Astrocyte of the spinal cord (primary cell): ENCODE measurements at regions not wholly inside any gene's neighbourhood (a gene's known extent, or its start where the extent isn't known, plus 50 kb on each side); places are given as distances from the start of the nearest gene placed in this dataset.

Experiments used
- DNase-seq: peaks from one replicate; pipeline ENCODE4 v3.0.0; 2011; ENCODE audit warnings: low read depth, low spot score
- H3K4me3 ChIP-seq: 2 replicates; pipeline ENCODE4 v1.5.1; 2011; ENCODE audit warnings: low read depth, mild to moderate bottlenecking, low read length, moderate library complexity
- CTCF ChIP-seq: IDR thresholded peaks from 2 replicates; pipeline ENCODE4 v1.5.1; 2012; ENCODE audit warnings: low read depth, mild to moderate bottlenecking, low read length, inconsistent platforms
- in situ Hi-C: cut with HindIII; loops from 2 replicates; pipeline ENCODE4 v1.10.0; 2017; ENCODE audit warnings: low sequenced_read_pairs

GRCh38 chr7:136167991-136168390 is 190.8 kb upstream of the MTPN start:
- no peak for DNase-seq
- H3K4me3 ChIP-seq = no peak overlapping the region
- in situ Hi-C loops = no loop called here
- no peak for TF ChIP-seq CTCF

DNA sequence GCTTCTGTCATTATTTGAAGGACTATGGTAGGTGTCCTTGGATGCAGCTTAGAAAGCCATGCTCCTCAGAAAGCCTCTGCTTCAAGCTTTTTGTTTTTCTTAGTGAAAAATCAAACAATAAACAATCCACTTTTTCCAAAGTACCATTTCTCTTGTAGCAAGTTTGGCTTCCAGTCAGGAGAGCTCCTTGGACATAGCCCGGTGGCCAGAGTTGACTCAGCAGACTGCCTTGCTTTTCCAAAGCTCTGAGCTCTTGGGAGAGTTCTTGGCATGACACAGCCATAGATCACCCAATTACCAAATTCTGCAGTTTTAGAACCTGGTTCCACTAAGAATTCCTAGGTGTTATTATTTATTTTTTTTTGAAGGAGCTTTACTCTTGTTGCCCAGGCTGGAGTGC is 189.4 kb upstream of the MTPN start:
- no peak for DNase-seq
- no peak for TF ChIP-seq CTCF
- in situ Hi-C loops = no loop called here
- H3K4me3 ChIP-seq = no peak overlapping the region

DNA sequence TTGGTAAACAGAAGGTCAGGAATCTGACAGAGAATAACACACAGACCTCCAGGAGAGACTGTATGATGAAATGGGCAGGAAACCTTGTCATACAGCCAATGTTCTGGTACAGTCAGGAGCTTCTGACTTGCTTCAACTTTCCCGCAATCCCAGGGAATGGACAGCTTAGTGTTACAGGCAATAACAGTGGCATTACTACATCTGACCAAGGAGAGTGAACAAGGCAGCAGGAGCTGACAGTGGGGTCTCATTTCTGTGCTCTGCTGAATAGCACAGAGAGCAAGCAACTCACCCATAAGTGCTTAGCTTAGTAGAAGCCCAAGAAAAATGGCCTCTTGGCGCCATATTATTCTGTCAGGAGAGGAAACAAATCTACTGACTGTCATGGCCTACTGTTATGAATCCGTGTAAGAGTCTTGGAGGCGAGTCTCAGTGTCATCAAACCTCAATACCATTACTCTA is 186.2 kb upstream of the MTPN start:
- no peak for TF ChIP-seq CTCF
- peak; percentile 2 for DNase-seq
- in situ Hi-C loops = no loop called here
- H3K4me3 ChIP-seq = no peak overlapping the region

- DNase-seq = no peak
- TF ChIP-seq CTCF = no peak
- no peak overlapping the region for H3K4me3 ChIP-seq
- in situ Hi-C loops = no loop called here
These were observed 173.2 kb upstream of the MTPN start for GRCh38 chr7:136150311-136150710.

GRCh38 chr7:136148920-136149319 is 171.8 kb upstream of the MTPN start:
- no peak for TF ChIP-seq CTCF
- in situ Hi-C loops = no loop called here
- no peak overlapping the region for H3K4me3 ChIP-seq

DNA sequence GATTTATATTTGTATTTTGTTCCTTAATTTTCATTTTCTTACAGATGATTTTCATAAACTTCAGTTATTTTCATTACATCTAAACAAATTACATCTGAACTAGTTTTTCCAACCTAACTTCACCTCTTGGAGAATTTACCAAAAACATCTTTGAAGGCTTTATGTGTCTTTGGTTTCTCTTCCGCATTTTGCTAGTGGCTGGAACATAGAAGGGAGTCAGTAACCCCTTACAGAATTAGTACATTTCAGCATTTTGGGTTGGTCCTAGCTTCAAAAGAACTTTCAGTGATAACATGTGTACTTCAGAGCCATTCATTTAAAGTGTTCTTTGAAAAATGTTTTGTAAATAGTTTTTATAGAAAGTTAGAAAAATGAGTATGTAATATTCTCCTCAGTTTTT is 169.8 kb upstream of the MTPN start:
- no peak overlapping the region for H3K4me3 ChIP-seq
- DNase-seq = no peak
- in situ Hi-C loops = no loop called here
- TF ChIP-seq CTCF = no peak

More at GRCh38 chr7:136148920-136149319, 171.8 kb upstream of the MTPN start:
- DNase-seq = no peak

GRCh38 chr7:136144182-136144581 is 167.0 kb upstream of the MTPN start:
- no peak for TF ChIP-seq CTCF
- DNase-seq = no peak
- in situ Hi-C loops = no loop called here
- no peak overlapping the region for H3K4me3 ChIP-seq
